ENCODE measurements at regions not wholly inside any gene's neighbourhood (a gene's known extent, or its start where the extent isn't known, plus 50 kb on each side); places are given as distances from the start of the nearest gene placed in this dataset.

DNA sequence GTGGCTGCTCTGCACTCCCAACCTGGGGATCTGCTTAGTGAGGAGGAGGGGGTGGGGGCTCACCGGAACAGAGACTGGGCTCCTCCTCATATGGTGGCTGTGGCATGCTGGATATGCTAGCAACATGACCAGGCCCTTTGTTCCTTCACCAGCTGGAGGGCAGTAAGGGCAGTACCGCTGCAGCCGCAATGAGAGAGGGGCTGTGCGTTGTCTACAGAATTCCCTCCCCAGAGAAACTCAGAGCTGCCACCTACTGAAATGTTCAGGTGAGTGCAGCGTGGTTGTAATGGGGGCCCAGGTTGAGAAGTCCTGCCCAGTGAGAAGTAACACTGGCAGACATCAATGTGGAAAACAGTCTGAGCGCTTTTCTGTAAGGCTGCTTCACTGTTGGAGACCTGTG is 1211.9 kb upstream of the NXPH2 start:
- TF ChIP-seq, protein P1, sequence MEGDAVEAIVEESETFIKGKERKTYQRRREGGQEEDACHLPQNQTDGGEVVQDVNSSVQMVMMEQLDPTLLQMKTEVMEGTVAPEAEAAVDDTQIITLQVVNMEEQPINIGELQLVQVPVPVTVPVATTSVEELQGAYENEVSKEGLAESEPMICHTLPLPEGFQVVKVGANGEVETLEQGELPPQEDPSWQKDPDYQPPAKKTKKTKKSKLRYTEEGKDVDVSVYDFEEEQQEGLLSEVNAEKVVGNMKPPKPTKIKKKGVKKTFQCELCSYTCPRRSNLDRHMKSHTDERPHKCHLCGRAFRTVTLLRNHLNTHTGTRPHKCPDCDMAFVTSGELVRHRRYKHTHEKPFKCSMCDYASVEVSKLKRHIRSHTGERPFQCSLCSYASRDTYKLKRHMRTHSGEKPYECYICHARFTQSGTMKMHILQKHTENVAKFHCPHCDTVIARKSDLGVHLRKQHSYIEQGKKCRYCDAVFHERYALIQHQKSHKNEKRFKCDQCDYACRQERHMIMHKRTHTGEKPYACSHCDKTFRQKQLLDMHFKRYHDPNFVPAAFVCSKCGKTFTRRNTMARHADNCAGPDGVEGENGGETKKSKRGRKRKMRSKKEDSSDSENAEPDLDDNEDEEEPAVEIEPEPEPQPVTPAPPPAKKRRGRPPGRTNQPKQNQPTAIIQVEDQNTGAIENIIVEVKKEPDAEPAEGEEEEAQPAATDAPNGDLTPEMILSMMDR (conservative IDR thresholded peaks at IDR 0.05), result no peak
- Mint-ChIP-seq H3K4me3 (no peak overlapping the region), H3K9me3 (no peaks in the 10 kb centered on the region), H3K27ac (no peak overlapping the region), H3K36me3 (no peaks in the 10 kb centered on the region), H3K27me3 (peaks cover 3% of the 10 kb centered on the region), H3K4me1 (ENCODE audit: unreplicated experiment) (no peaks in the 10 kb centered on the region)
- no peak for DNase-seq (ENCODE audit: extremely low spot score, unreplicated experiment)

GRCh38 chr2:139990646-139991335 is 1210.6 kb upstream of the NXPH2 start:
- Mint-ChIP-seq H3K27me3 (peaks cover 3% of the 10 kb centered on the region), H3K36me3 (no peaks in the 10 kb centered on the region), H3K27ac (no peak overlapping the region), H3K9me3 (no peaks in the 10 kb centered on the region), H3K4me3 (no peak overlapping the region), H3K4me1 (ENCODE audit: unreplicated experiment) (no peaks in the 10 kb centered on the region)
- no peak for DNase-seq (ENCODE audit: extremely low spot score, unreplicated experiment)
- TF ChIP-seq, protein P1 (conservative IDR thresholded peaks at IDR 0.05), result no peak

DNA sequence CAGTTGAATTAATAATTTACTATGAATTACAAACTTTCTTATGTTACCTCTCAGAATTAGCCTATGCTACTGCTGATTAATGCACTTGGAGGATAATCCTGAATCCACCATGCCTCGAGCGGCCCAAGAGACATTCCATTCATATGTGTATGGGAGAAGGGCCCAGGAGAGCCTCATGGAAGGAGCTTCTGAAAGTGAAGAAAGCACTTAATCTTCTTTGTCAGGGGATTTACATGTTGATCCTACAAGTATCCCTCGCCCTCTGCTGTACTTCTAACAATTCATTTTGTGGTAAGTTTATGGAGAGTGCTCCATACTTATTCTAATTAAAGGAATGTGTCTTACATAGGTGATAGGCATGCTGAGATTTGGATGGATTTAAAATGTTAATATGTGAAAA is 1189.1 kb upstream of the NXPH2 start:
- Mint-ChIP-seq H3K36me3 (no peaks in the 10 kb centered on the region), H3K27me3 (no peaks in the 10 kb centered on the region), H3K4me1 (ENCODE audit: unreplicated experiment) (no peaks in the 10 kb centered on the region), H3K9me3 (peaks cover 3% of the 10 kb centered on the region), H3K4me3 (no peak overlapping the region), H3K27ac (no peak overlapping the region)
- TF ChIP-seq, protein P1 (conservative IDR thresholded peaks at IDR 0.05), result no peak
- no peak for DNase-seq (ENCODE audit: extremely low spot score, unreplicated experiment)

DNA sequence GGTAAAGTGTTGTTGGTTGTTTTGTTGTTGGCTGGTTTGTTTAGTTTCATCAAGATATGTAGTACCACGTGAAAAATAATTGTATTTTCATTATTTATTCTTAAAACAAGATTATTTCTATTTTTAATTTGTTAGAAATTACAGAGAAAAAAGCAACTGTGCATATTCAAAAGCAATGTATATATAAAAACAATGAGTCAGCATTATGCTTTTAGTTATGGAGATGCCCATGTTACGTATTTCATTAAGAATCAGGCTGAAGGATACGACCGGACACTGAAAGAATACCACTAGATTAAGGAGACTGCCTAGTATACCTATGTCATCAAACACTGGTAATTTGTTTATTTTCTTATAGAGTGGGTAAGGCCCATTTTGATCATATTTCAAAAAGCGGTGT is 1188.4 kb upstream of the NXPH2 start:
- TF ChIP-seq, protein P1 (conservative IDR thresholded peaks at IDR 0.05), result no peak
- Mint-ChIP-seq H3K9me3 (no peaks in the 10 kb centered on the region), H3K27ac (no peak overlapping the region), H3K27me3 (no peaks in the 10 kb centered on the region), H3K4me1 (ENCODE audit: unreplicated experiment) (no peaks in the 10 kb centered on the region), H3K4me3 (no peak overlapping the region), H3K36me3 (no peaks in the 10 kb centered on the region)
- DNase-seq (ENCODE audit: extremely low spot score, unreplicated experiment), result no peak

DNA sequence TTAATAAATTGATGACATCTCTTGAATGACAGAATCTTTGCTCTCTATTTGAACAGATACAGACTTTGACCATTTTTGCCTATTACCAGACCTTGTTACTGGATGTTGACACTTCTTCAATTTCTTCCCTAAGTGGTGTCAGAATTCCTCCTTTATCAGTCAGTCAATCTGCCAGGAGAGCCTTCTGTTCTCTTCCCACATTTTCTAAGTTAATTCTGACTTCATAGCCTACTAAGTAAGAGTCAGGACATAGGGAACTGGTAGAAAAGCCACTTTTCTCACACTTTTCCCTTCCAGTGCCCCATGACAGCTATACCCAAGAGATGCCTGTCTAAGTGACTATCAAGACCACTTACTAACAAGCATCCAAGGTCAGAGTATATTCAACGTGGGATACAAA is 1187.5 kb upstream of the NXPH2 start:
- DNase-seq (ENCODE audit: extremely low spot score, unreplicated experiment), result no peak
- Mint-ChIP-seq H3K9me3 (no peaks in the 10 kb centered on the region), H3K27me3 (no peaks in the 10 kb centered on the region), H3K4me1 (ENCODE audit: unreplicated experiment) (no peaks in the 10 kb centered on the region), H3K36me3 (no peaks in the 10 kb centered on the region), H3K4me3 (no peak overlapping the region), H3K27ac (no peak overlapping the region)
- TF ChIP-seq, protein P1 (conservative IDR thresholded peaks at IDR 0.05), result no peak

All from type B pancreatic cell (in vitro differentiated cells).